NCI-H2107 treated with DMSO at 0.1 percent for 48 hours (cell line): ENCODE measurements at regions not wholly inside any gene's neighbourhood (a gene's known extent, or its start where the extent isn't known, plus 50 kb on each side); places are given as distances from the start of the nearest gene placed in this dataset.

ENCODE experiments used
- DNase-seq: peaks from one replicate; lab custom pipeline; 2025; ENCODE audit not compliant: unreplicated experiment; lab: John Stamatoyannopoulos, UW

- no peak for DNase-seq
Measured at GRCh38 chr6:163694988-163695398, 280.5 kb downstream of the QKI start.

GRCh38 chr6:163694072-163694471 is 279.6 kb downstream of the QKI start:
- DNase-seq: no peak

- DNase-seq: no peak
Measured at GRCh38 chr6:163691049-163691448, 276.5 kb downstream of the QKI start.

- DNase-seq: no peak
Measured at GRCh38 chr6:163688739-163689362, 274.3 kb downstream of the QKI start.

- DNase-seq: no peak
Measured at GRCh38 chr6:163687075-163687474, 272.6 kb downstream of the QKI start.

DNA sequence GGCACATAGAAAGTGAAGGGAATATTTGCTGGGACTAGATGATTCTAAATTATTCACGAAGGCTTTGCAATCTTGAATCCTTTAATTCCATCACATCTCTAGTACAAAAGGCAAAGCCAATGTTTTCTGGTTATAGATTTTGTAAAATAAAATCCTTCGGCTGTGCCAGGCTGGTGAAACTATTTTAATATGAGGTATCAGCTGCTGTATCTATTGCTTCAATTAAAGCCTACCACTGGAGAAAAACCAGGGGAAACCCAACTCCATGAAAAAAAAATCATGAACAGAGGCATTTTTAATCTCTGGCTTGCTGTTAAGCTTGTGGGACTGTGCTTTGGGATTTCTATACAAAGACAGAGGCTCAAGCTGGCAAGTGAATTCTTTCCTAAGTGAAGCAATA is 271.8 kb downstream of the QKI start:
- no peak for DNase-seq

DNA sequence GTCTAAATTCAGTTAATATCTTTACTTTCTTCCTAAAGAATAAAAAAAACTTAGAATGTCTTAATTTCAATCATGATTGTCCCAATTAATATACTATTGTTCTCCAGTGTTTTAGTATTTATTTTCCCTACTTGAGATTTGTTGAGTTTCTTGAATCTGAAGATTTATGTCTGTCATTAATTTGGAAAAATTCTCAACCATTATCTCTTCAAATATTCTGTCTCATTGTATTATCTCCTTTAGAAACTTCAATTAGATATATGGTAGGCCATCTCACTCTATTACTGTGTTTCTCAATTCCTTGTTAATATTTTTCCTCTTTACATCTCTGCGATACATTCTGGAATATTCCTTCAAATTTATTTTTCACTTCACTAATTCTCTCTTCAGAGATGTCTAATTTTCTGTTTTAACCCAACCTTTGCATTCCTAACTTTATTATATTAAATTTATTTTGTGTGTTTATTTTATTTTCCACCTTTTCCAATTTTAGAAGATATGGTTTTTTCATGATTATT is 268.6 kb downstream of the QKI start:
- no peak for DNase-seq

- DNase-seq: no peak
Measured at GRCh38 chr6:163679753-163680152, 265.2 kb downstream of the QKI start.

GRCh38 chr6:163679012-163679660 is 264.6 kb downstream of the QKI start:
- DNase-seq: no peak

DNA sequence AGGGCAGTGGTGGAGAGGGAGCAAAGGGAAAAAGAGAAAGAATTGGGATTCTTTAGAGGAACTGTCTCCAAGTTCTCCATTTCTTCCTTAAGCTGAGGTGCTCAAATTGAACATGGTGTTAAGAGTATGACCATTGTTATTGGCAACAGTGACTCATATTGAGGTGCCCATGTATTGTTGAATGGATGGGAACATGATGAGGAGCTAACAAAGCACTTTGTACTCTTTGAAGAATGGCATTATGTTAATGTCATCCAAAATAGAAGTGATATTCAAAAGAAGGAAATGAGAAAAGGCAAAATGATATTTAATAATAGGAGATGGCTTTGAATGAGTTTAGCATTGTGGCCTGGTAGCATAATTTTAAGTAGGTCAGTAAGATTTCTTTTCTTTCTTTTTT is 261.1 kb downstream of the QKI start:
- DNase-seq: no peak

- no peak for DNase-seq
Measured at GRCh38 chr6:163672710-163673109, 258.2 kb downstream of the QKI start.

DNA sequence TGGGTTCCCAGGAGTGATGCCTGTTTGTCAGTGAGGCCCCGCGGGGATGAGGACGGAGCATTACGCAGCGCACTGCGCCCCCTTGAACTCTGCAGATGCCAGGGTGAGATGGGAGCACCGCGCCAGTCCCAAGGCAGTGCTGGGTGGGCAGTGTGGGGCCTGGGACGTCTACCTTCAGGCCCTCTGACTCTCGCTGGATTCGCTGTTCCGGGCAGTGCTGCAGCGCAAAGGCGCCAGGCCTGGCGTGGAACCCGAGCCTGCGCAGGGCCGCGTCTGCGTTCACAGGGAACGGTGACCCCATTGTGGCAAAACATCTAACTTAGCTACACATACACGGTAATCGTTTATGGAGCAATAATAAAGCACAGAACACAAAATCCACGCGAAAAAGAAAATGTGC is 257.3 kb downstream of the QKI start:
- no peak for DNase-seq

DNA sequence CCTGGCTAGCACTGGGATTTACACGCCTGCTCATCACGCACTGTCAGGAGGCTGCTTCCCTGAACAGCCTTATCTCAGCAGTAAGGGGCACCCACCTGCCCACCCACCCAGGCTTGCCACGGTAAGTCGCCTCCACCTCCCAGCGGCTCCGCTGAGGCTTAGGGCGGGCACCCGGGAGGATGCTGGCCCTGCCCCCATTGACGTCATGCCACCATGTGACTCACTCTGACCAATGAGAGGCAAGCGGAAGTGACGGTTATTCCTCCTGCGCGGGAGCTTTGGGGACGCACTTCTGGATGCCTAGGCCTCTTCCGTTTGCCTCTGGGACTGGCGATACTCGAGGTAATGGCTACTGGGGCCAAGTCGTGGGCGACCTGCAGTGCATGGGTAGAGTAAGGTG is 256.8 kb downstream of the QKI start:
- no peak for DNase-seq

GRCh38 chr6:163670336-163670735 is 255.8 kb downstream of the QKI start:
- DNase-seq: no peak

- DNase-seq: no peak
Measured at GRCh38 chr6:163668061-163668426, 253.5 kb downstream of the QKI start.

DNA sequence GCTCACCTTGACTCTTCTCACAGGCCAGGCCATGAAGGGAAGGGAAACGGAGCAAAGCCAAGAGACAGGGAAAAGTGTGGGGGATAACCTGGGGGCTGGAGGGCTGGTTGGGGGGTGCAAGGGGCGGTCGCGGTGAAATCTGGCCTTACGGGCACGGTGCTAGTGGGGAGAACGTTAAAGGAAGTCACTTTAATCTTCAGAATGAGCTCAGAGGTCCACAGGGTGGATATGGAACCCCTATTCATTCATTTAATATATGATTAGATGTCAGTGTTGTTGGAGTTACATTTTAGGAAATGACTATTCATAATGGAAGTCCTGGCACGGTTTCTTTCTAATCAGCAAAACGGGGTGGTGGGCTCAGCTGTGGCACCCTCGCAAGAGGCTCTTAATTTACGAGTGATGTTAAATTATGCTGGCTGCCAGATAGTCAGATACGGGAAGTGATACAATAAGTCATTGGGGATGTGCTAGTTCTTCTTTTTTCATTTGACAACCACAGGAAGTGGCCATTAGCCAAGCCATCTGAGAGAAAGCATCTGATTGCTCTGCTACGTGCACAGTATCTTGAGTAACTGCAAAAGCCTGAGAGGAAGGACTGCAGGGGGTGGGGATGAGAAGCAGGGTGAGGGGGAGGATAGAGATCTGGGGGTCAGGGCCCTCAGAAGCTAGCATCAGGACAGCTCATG is 253.0 kb downstream of the QKI start:
- DNase-seq: no peak

DNA sequence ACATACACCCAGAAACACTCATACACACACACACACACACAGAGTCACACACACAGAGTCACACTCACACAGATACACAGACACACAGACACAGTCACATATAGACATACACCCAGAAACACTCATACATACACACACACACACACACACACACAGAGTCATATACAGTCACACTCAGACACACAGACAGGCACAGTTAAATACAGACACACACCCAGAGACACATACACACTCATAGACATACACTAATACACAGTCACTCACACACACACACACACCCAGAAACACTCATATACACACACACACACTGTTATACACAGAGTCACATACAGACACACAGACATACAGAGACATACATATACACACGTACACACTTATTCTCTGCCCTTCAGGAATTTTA is 250.9 kb downstream of the QKI start:
- DNase-seq: no peak

- DNase-seq: no peak
Measured at GRCh38 chr6:163663575-163663974, 249.1 kb downstream of the QKI start.

DNA sequence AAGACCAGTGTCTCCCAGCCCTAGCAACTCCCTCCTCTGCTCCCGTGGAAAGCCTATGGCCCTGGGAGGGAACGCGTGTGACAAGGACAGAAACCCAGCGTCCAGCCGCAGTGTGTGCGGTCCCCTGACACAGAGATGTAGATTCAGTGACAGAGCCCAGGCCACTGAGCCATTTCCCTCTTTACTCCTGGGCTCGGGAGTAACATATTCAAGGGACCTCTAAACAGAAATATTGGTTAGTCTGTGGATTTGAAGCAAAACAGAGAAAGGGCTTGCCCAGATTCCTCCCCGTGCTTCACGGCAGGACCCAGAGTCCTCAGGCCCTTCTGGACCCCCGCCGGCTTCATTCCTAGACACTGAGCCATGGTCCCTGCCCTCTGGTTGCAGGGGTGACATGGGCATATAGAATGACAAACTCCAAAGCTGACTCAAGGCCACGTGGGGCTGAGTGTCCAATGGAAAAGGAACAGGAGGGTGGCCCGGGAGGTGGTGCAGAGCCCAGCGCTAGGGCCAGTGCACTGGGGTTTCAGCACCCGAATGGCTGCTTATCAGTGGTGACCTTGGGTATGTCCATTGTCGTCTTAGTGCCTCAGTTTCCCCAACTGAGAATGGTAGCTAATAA is 248.2 kb downstream of the QKI start:
- no peak for DNase-seq

DNA sequence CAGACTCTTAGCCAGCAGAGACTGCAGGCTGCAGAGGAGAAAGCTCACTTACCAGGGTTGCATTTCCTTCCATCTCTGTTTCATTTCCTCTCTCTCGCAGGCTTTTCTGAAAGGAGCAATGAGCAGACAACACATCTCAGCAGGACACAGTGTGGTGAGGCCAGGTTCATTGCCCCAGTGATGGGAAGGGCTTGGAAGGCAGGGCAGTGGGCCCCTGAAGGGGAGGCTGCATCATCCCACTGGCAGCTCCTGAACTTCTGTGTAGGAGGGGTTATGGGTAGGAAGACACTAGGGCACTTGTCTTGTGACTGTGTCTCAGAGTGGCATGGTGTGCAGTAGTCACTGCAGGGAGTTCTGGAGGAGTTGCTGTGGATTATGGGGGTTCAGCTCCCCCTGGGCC is 246.8 kb downstream of the QKI start:
- DNase-seq: no peak

GRCh38 chr6:163659803-163660202 is 245.3 kb downstream of the QKI start:
- no peak for DNase-seq
